ENCODE measurements at regions not wholly inside any gene's neighbourhood (a gene's known extent, or its start where the extent isn't known, plus 50 kb on each side); places are given as distances from the start of the nearest gene placed in this dataset.

DNA sequence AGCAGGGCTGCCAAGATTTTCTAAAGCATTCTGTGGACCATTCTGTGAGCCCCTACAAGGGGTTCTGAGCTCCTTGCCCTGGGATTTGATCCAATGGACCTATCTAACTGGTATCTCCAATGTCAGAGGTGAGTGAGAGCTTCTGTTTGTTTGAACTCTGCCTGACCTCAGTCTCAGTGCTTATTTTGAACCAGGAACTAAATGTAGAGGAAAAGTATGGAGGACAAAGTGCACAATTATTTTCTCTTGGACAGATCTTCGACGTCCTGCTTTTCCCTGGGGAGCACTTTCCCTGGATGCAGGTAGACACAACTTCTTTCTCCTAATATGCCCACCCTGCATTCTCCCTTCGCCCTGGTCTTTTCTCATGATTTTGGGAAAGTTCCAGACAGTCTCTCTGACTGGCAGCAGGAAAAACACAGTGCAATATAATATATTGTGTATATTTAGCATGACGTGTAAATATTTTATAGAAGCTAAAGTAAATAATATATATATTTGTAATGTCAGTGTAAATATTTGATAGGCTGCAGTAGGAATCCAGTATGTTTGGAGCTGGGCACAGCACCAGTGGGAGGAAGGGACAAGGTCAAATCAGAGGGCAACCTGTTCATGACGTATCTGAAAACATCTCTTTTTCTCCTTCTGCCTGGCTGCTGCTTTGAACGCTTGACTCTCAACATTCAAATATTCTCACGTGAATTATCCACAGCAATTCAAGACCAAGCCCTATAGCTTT, 184.0 kb upstream of the LYZL1 start:
- Histone ChIP-seq H3K36me3 (no peaks in the 10 kb centered on the region), H3K9me3 (no peaks in the 10 kb centered on the region), H3K27me3 (replicated peaks; ENCODE audit: insufficient read depth) (no peaks in the 10 kb centered on the region), H3K27ac (no peak overlapping the region), H3K4me1 (ENCODE audit: control insufficient read depth in 1 of 2, low read depth in 2 of 2) (peaks cover 9 to 16% of the 10 kb centered on the region in 2 donors), H3K4me3 (no peak overlapping the region)
- no peak for DNase-seq (ENCODE audit: low spot score)
- ATAC-seq (ENCODE audit: insufficient number of reproducible peaks, low FRiP score, low read depth), result no peak
- TF ChIP-seq, protein P1, sequence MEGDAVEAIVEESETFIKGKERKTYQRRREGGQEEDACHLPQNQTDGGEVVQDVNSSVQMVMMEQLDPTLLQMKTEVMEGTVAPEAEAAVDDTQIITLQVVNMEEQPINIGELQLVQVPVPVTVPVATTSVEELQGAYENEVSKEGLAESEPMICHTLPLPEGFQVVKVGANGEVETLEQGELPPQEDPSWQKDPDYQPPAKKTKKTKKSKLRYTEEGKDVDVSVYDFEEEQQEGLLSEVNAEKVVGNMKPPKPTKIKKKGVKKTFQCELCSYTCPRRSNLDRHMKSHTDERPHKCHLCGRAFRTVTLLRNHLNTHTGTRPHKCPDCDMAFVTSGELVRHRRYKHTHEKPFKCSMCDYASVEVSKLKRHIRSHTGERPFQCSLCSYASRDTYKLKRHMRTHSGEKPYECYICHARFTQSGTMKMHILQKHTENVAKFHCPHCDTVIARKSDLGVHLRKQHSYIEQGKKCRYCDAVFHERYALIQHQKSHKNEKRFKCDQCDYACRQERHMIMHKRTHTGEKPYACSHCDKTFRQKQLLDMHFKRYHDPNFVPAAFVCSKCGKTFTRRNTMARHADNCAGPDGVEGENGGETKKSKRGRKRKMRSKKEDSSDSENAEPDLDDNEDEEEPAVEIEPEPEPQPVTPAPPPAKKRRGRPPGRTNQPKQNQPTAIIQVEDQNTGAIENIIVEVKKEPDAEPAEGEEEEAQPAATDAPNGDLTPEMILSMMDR (IDR thresholded peaks at IDR 0.05), result no peak

DNA sequence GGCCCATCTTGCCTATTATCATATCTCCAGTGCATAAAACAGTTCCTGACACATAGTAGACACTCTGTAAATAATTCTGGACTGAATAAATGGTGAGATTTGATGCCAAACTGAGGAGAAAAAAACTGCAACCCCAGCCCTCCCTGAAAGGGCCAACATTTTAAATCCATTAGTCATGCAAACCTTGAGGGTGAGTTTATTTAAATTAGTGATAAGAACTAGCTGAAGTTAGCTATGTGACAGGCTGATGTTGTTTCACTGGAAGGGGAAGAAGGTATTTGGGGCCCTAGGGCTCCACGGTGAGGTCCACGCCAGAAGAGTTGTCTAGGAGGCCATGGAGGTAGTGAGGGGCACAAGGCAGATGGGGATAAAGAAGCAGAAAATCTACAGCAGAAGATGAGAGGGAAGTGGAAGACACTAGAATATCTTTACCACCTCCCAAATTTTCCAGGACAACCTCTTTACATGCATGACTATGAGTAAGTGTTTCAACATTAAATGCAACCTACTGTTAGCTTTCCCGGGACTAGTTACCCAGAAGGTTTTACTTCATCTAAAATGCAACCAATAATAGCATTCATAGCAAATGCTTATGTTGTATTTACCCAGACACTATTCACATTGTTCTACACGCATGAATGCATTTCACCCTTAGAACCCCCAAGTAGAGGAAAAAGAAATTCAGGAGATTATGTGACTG, 183.2 kb upstream of the LYZL1 start:
- Histone ChIP-seq H3K27ac (no peak overlapping the region), H3K36me3 (no peaks in the 10 kb centered on the region), H3K9me3 (no peaks in the 10 kb centered on the region), H3K27me3 (replicated peaks; ENCODE audit: insufficient read depth) (no peaks in the 10 kb centered on the region), H3K4me1 (ENCODE audit: control insufficient read depth in 1 of 2, low read depth in 2 of 2) (peaks cover 9 to 16% of the 10 kb centered on the region in 2 donors), H3K4me3 (no peak overlapping the region)
- ATAC-seq (ENCODE audit: insufficient number of reproducible peaks, low FRiP score, low read depth) (no peak), DNase-seq (ENCODE audit: low spot score) (no peak)
- TF ChIP-seq, protein P1 (IDR thresholded peaks at IDR 0.05), result no peak

DNA sequence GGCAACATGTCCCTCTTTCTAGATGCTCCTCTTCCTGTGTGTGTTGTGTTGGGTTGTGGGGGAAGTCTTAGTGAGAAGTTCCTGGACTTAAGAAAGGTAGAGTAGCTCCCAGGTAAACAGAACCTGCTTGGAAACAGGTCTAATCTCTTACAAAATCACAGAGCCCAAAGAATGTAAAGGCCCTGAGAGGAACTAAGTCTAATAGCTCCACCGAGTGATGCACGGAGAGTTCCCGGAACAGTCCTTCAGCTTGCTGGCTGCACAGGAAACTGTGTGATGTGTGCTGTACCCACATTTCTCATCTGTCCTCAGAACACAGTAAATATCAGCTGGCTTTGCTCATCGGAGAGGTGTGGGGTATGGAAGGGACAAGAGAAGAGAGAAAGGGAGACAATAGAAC, 182.6 kb upstream of the LYZL1 start:
- Histone ChIP-seq H3K9me3 (no peaks in the 10 kb centered on the region), H3K27ac (no peak overlapping the region), H3K27me3 (replicated peaks; ENCODE audit: insufficient read depth) (no peaks in the 10 kb centered on the region), H3K36me3 (no peaks in the 10 kb centered on the region), H3K4me1 (ENCODE audit: control insufficient read depth in 1 of 2, low read depth in 2 of 2) (peaks cover 9 to 16% of the 10 kb centered on the region in 2 donors), H3K4me3 (no peak overlapping the region)
- DNase-seq (ENCODE audit: low spot score) (no peak), ATAC-seq (ENCODE audit: insufficient number of reproducible peaks, low FRiP score, low read depth) (no peak)
- TF ChIP-seq, protein P1 (IDR thresholded peaks at IDR 0.05), result no peak

DNA sequence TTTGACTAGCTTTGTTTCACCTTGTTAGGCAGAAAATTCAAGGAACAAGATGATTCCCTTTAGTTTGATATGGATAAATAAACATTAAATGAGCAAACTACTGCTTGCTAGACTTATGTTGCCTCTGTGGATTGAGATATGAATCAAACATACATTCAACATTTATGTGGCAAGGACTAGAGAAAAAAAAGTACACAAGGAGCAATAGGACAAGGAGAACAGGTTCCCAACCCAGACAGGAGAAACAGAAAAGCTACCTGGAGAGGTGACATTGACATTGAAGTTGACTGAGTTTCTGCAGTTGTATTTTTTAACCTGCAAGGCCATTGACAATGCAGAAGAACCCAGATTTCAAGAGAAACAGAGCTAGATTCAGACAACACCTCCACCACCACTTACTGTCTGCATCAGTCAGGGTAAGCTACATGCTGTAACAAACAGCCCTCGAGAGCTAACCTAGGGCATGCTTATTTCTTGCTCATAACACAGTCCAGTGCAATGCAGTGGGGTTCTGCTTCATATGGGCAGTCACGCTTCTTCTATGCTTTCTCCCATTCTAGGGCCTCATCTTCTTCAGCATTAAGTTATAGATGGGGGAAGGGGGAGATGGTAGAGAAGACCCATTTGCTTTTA, 180.9 kb upstream of the LYZL1 start:
- no peak for ATAC-seq (ENCODE audit: insufficient number of reproducible peaks, low FRiP score, low read depth)
- H3K27ac ChIP-seq, result no peak overlapping the region
- TF ChIP-seq, protein P1 (IDR thresholded peaks at IDR 0.05), result no peak

More for the DNA sequence above, 180.9 kb upstream of the LYZL1 start:
- Histone ChIP-seq H3K4me1 (ENCODE audit: control insufficient read depth in 1 of 2, low read depth in 2 of 2) (peaks cover 9 to 16% of the 10 kb centered on the region in 2 donors), H3K4me3 (no peak overlapping the region), H3K9me3 (no peaks in the 10 kb centered on the region), H3K27me3 (replicated peaks; ENCODE audit: insufficient read depth) (no peaks in the 10 kb centered on the region), H3K36me3 (no peaks in the 10 kb centered on the region)
- no peak for DNase-seq (ENCODE audit: low spot score)

Measured in thoracic aorta (tissue), 2 donors.